GM19025 (cell line): ENCODE measurements at regions not wholly inside any gene's neighbourhood (a gene's known extent, or its start where the extent isn't known, plus 50 kb on each side); places are given as distances from the start of the nearest gene placed in this dataset.

Source experiments
- ATAC-seq: cut with Tn5 transposase; IDR thresholded peaks from one replicate; pipeline ENCODE4 v1.9.1; 2021; ENCODE audit warnings: mild to moderate bottlenecking, low read depth, moderate library complexity; ENCODE audit not compliant: unreplicated experiment

DNA sequence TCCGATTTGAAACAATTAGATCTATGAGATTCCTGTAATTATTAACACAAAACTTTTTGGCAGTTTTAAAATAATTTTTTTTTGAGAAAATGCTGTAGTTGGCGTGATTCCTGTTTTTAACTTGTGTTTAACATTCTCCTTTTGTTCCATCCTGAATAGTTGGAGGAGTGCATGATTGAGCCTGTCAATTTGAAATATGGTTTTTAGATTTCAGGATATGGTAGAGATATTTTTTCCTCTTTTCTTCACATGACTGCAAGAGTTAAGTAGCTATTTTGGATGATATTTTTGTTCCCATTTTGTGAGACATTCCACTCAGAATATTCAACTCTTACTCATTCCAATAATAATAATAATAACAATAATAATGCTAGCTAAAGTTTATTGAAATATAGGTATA is 241.7 kb upstream of the MAN1A1 start:
- ATAC-seq: no peak

DNA sequence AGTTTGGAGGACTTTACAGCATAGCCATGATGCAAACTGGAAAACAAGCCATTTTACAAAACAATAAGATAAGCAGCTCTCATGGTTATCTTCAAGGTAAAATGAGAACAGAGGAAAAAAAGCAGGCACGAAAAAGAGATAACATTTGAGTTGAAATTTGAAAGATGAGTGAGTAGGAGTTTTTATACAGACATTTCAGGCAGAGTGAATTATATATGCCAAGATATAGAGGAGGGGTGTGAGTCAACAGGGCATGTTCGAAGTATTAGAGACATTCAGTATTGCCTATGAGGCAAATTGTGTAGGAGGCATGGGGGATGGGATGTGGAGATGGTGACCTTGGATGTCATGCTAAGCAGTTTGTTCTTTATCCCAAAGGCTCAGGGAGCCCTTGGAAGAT is 240.5 kb upstream of the MAN1A1 start:
- ATAC-seq: no peak

DNA sequence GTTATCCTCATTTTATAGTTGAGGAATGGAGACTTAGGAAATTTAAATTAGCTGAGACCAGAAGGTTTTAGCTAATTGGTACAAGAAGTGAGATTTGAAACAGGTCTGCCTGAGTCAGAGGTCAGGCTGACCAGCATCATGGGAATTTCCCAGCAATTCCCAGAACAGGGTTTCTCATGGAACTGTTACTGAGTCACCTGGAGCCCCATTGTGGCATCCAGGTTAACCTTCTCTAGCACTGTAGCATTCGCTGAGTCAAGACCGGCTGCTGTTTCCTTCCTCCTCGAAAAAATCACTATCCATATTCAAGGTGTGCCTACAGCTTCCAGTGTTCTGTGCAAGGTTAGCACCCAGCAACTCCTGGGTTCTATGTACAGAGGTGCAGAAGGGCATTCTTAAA is 238.0 kb upstream of the MAN1A1 start:
- no peak for ATAC-seq

DNA sequence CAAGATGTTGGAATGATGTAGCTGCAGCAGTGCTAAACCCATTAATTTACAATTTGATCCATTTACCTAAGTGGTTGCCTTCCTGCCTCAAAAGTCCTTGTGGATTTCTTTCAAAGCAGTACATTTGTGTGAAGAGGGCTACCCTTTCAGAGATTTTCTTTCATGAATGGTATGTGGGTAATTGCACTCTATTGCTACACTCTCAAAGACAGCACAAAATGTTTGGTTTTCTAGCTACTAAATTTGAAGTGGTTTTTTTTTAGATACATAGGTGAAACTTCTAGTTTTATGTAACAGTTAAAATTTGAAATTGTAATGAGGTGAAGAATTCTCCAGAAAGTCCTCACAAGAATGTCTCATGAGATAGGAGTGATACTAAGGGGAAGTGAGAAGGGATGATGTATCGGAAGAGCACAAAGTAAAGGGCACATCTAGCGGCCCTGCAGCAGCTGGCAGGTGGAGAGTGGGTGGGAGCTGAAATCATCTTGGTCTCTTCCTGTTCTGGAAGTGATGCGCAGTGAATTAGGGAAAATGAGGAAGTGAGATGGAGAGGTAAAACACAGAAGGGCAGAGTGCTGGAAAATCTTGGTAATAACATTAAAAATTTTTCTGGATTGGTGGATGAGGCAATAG is 236.8 kb upstream of the MAN1A1 start:
- ATAC-seq: peak; percentile 96

DNA sequence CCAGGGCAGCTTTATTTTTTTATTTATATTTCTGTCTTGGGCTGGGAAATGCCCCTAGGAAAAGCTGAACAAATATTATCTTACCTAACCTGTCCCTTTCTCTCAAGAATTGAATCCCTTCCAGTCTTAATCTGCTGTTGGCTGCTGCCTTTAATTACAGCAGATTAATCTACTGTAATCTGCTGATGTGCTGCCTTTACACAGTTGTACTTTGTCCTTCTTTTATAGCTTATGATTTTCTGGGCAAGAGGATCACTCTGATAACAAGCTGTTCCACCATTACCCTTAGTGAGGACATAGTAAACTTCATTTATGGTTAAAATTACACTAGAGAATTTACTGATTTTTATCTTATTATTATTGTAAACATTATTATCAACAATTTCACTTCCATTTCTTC is 234.5 kb upstream of the MAN1A1 start:
- ATAC-seq: no peak

DNA sequence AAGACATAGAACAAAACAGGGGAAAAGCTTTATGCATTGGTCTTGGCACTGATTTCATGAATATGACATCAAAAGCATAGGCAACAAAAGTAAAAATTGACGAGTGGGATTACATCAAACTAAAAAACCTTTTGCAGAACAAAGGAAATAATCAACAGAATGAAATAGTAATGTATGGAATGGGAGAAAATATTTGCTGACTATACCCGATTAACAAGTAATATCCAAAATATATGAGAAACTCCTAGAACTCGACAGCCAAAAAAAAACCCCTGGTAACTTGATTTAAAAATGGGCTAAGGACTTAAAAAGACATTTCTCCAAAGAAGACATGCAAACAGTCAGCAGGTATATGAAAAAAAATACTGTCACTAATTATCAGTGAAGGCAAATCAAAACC is 231.7 kb upstream of the MAN1A1 start:
- ATAC-seq: no peak

DNA sequence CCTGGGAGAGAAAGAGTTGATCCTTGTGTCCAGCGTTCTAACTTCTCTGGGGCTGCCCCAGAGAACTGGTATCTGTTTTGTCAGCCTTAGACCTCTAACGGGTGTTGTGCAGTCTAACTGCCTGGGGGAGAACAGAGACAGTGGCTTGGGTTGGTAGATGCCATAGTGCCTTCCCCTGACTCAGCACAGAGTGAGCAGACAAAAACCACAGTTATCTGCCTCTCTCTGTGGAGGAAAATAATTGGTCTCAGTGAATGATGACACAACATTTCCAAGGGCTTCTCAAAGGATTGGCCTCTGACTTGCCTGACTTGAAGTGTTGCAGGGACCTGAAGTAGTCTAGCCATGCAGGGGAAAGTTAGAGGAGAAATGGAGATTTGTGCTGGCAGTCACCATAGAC is 226.2 kb upstream of the MAN1A1 start:
- no peak for ATAC-seq

DNA sequence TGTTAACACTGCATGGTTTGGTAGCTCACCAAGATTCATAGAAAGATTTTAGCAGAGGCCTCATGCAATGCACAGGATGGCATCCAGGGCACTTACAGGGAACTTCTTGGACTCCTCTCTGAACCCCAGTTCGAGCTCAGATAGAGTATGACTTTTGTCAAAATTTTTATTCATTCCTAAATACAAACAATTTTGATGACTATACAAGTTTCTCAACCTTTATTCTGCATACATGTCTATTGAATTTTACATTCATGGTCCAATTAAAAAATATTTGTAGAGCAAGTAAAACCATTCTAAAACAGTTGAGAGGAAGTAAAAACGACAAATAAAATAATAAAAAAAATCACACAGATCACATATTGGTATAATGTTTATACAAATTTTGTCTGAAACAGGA is 219.0 kb upstream of the MAN1A1 start:
- ATAC-seq: no peak

DNA sequence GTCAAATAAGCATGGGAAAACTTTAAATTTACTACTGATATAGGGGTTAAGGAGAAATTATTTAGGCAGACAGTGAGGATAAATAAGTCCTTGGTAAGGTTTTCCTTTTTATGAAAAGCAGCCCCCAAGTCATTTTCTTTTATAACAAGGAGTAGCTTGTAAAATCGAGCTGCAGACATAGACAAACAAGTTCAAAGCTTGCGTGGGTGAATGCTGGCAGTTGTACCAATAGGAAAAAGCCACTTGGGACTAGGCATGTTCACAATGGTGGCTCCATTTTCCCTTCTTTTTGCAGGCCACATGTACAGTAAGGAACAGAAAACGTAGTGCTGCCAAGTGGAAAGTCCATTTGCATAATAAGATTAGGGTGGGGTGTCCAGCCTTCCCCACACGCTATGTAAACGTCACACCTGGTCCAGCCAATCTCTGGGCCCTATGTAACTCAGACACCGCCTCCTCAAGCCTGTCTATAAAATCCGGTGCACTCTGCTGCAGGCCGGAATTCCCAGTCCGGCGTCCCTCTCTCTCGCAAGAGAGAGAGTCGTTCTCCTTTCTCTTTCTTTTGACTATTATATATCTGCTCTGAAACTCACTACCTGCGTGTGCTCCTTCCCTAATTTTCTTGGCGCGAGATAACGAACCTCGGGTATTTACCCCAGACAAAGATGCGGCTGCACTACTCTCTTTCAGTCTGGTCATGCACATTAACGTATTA is 217.1 kb upstream of the MAN1A1 start:
- ATAC-seq: no peak

DNA sequence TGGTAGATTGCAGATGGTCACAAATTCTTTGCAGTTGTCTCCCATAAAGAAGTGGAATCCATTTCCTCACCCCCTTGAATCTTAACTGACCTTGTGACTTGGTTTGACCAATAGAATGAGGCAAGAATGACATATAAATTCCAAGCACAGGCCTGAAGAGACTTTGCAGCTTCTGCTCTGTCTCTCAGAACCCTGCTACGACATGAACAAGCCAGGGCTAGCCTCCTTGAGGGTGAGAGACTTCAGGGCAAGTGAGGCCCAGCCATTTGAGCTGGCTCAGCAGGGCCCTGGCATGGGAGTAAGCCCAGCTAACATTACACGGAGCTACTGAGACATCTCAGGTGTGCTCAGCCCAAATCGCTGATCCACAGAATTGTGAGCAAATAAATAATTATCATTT is 216.3 kb upstream of the MAN1A1 start:
- ATAC-seq: no peak

DNA sequence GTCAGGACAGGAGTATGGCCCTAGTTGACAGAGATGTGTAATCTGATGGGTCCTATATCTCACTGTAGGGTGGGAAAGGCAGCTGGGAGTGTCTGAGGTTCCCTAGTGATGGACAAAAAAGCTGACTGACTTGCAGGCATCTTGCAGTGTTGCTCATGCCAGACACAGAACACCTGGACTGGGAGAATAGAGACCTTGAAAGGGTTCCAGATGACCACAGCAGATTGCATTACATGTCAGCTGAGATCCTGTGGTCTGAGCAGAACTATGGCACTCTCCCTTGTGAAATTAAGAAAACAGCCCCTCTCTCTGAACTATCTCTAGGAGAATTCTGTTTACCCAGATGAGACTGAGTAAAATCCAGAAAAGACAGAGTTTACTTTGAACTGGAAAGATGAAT is 212.6 kb upstream of the MAN1A1 start:
- no peak for ATAC-seq

DNA sequence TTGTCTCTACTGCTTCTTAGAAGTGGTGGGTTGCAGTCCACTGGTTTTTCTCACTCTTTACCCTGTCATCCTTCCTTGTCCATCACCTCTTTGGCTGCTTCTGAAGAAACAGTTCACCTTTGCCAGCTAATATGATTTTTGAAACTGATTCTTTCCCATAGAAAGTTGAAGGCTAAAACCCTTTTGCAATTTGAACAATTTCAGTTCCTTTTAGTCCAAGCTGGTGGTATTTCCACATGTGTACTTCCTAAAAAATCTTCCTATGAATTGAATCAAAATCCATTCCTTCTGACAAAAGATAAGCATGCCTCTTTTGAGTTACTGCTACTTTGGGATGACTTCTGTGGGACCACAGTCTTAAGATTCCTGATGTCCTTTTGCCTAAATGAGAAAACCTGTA is 210.0 kb upstream of the MAN1A1 start:
- no peak for ATAC-seq

DNA sequence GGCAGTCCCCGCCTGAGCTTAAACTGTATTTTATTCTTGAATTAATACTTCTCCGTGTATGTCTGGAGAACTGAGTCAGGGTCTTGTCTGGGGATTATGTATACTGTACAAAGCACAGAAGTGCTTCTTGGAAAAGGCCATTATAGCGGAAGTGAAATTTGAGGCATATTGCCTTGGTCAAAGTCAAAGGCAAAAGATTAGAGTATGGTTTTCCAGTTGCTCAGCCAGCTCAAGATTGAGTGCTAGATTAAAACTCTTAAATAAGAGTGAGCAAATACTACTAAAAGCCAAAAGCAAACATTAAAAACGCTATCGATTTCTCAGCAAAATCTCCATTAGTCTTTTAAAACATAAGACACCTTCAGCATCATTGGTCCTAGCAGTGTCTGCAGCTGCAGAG is 207.7 kb upstream of the MAN1A1 start:
- no peak for ATAC-seq

DNA sequence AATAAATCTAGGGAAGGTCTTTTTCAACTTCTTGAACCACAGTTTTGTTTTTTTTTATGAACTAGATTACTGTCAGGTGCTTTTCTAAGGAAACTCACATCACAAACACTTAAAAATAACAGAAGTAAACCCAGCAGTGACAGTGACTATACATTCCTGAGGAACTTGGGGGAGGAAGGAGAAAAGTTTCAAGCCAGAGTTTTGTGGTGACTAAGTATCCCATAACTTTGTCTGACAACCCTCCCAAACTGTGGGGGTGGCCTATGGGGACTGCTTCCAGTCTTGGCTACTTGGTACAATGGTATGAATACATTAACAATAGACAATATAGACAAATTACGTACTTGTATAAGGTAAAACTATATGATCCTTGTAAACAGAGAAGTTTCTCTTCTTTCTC is 202.5 kb upstream of the MAN1A1 start:
- no peak for ATAC-seq

DNA sequence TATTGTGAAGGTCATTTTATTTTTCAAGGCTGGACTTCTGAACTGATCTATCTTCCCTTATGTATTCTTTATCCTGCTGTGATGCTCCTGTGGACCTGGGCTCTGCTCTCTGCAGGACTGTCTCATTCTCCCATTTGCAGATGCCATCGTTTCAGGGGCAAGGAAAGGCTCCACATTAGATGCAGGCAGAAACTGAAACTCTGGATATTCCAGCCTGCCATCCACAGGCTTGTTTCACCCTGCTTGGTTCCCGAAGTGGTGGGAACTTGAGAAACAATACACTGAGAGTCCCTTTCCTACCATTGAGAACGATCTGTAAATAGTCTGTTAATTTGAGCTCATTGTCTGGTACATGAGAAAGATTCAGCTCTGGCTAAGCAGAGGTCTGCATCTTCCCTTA is 197.5 kb upstream of the MAN1A1 start:
- no peak for ATAC-seq

DNA sequence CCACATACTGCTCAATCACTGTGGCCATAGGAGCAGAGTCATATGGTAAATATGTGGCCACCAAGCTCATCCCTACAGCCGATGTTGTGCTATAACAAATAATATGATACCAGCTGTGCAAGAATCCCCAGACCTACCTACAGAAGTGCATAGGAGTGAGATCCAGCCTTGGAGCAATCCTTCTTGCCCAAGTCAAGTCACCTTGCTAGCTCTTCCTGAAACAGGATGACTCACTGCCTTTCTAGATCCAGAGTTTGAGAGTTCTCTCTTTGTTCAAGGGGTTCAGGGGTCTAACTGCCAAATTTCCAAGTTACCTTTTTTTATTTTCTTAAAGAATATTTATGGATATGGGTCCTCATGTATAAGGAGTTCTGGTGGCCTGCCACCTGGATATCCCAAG is 195.7 kb upstream of the MAN1A1 start:
- ATAC-seq: no peak

DNA sequence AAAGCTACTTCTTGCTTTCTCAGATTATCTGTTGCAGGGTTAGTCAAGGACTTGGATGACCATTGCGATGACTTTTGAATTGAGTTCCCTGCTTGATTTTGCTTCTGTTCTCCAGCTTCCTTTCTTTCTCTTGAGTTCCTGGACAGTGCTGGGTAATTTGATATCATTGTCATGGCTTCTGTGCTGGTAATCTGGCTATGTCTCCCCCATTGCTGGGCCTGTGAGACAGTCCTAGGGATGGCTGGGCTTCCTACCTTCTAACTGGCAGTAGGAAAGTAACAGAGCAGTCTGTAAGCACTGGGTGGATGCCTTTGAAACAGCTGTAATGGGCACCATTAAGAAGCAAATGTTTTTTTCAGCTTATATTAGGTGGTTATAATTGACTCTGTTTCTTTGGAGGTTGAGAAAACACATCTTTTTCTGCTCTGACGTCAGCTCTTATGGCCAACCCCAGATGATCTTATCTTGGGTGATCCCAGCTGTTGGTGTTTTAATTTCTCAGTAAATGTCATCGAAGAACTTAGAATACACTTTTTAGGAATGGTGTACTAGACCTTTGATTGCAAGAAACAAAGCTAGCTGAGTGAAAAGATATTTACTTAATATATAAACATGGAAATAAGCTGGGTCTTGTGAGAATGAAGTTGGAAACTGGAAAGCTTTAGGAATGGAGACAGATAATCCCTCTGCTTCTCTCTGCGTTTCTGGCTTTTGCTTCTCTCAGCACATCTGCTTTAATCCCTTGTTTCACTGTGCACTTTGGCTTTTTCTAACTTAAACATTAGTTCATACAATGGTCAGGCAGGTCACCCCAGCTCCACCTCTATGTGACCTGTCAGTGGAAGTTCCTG is 195.0 kb upstream of the MAN1A1 start:
- no peak for ATAC-seq

DNA sequence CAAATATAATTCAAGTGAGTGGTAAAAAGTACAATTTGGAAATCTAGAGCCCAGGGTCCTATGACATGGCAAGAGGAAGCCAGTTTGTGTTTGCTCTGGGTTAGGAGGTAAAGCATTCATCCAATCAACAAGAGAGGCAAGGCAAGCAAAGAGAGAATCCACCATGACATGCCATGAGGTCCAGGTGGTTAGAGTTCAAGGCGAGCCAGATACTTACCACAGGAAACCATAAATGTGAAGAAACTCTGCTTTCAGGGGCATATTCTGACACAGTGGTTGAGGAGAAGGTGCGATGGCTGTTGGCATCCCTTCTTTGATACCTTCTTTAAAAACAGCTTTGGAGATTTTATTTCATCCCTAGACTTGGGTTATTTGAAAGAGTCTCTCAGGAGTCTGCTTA is 193.8 kb upstream of the MAN1A1 start:
- no peak for ATAC-seq

DNA sequence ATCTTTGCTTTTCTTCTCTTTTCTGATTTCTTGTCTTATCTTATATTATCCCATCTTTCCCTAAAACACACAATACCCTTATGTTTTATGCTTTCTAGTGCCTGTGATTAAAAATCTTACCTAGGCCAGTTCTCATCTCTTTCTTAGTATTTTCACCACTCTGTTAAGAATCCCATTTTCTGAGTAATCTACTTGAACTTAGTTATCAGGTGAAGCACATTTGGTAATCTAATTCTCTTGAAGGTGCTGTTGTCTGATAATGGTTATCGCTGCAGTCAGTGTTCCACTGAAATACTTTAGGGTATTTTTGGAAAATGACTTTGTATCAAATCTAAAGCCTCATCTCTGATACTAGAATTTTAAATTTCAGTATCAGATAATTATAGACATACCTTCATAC is 192.5 kb upstream of the MAN1A1 start:
- no peak for ATAC-seq

DNA sequence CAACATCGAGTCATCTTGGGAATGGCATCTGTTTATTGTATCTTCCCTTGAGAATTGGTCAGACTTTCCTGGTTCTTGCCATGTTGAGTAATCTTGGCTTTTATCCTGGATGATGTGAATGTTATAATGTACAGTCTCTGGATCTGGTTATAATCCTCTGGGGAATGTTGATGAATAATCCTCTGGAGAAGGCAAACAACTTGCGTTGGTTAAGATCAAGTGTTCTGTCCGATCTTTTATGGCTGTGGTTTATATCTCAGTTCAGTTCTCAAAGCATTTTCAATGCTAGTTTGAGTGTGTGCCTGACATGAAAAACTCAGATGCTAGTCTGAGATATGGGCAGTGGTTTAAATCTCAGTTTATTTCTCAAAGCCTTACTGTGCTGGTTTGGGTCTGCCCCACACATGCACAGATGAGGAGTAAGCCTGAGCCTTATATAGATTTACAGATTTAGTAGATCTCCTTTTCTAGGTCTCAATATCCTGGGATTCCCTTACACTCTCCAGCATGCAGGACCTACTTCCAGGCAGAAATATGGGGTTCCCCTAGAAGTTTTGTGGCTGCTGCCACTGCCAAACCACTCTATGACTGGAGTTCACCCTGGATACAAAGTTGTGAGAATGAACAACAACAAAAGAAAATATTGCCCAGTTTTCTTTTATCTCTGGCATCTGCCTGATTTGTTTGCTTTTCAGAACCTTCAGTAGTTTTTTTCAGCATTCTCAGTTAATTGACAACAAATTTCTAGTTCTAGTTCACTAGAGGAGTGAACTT is 191.8 kb upstream of the MAN1A1 start:
- ATAC-seq: no peak

DNA sequence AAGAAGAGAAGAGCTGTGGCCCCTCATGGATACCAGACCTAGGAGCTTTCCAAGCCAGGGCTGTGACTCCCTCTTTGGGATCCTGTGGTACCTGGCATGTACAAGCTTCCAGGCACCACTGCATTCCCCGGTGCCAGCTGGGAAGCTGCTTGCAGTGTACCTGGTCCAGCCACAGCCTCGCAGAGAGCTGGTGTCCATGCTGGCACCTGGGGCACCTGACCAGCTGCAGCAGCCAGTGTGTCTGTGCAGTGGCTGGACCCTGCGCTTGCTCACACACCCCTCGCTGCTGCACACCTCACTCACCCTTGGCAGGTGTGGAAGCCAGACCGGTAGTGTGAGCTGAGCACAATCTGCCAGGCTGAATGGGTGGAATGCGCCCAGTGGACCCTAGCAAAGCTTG is 190.9 kb upstream of the MAN1A1 start:
- ATAC-seq: no peak
